SK-N-MC (cell line): ENCODE measurements at regions not wholly inside any gene's neighbourhood (a gene's known extent, or its start where the extent isn't known, plus 50 kb on each side); places are given as distances from the start of the nearest gene placed in this dataset.
"Not testable (repeated sequence)": the region's sequence is repeated elsewhere in the genome, so short reads cannot be mapped to it uniquely, and the experiment has no call there.

Experiments
- DNase-seq: peaks from one replicate; pipeline ENCODE4 v3.0.0-alpha.2; 2011; ENCODE audit warnings: low read depth, low spot score
- H3K27ac ChIP-seq: fragments of 200-600 bp; sonication (generic); 2 replicates; pipeline ENCODE4 v1.5.1; 2016; ENCODE audit warnings: mixed run types
- H3K36me3 ChIP-seq: fragments of 200-600 bp; sonication (generic); 2 replicates; pipeline ENCODE4 v1.6.1; 2017; ENCODE audit warnings: antibody characterized with exemption, low read length, mixed read lengths; ENCODE audit not compliant: insufficient read depth
- H3K4me3 ChIP-seq: fragments of 200-600 bp; sonication (generic); 2 replicates; pipeline ENCODE4 v1.5.1; 2016
- H3K9ac ChIP-seq: fragments of 200-600 bp; sonication (generic); 2 replicates; pipeline ENCODE4 v1.8.0; 2017; ENCODE audit warnings: mixed run types, mixed read lengths; ENCODE audit not compliant: insufficient read length
- H3K9me3 ChIP-seq: fragments of 200-600 bp; sonication (generic); 2 replicates; pipeline ENCODE4 v1.6.1; 2017; ENCODE audit warnings: low read depth, mild to moderate bottlenecking, antibody characterized with exemption, low read length, moderate library complexity, mixed read lengths
- EZH2 ChIP-seq: fragments of 200-600 bp; sonication (generic); IDR thresholded peaks from one replicate; pipeline ENCODE4 v1.6.1; 2017; ENCODE audit warnings: antibody characterized with exemption
- FOXP2 ChIP-seq: optimal IDR thresholded peaks from 2 replicates; pipeline ENCODE3; 2011; ENCODE audit warnings: mild to moderate bottlenecking, moderate library complexity; ENCODE audit not compliant: insufficient read depth; ENCODE audit errors: extremely low read length, control extremely low read depth
- POLR2AphosphoS5 ChIP-seq: IDR thresholded peaks from 2 replicates; pipeline ENCODE4 v1.6.1; 2012; ENCODE audit warnings: mild to moderate bottlenecking, low read depth, low read length, borderline replicate concordance

GRCh38 chr3:87461443-87461842 is 185.1 kb upstream of the POU1F1 start:
- H3K27ac ChIP-seq: no peak overlapping the region
- H3K36me3 ChIP-seq: no peaks in the 10 kb centered on the region
- no peak overlapping the region for H3K9ac ChIP-seq
- H3K9me3 ChIP-seq: peaks cover 6% of the 10 kb centered on the region; the same call in 1 of the 2 replicates
- no peak overlapping the region for H3K4me3 ChIP-seq
- DNase-seq: no peak
- TF ChIP-seq EZH2 (no peak), FOXP2 (no peak), POLR2AphosphoS5 (no peak)

DNA sequence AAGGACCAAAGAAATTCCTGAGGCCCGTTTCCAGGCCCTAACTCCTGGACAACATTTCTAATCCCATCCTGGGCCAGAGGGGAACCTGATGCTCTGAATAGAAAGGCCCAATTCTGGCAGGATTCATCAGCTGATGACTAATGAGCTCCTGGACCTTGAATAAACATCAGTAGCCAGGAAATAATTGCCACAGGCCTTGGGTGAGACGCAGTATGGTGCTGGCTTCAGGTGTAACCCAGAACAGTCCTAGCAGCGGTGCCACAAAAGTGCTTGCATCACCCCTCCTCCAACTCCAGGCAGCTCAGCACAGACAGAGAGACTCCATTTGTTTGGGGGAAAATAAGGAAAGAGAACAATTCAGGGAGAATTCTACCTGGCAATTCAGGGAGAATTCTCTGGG is 184.7 kb upstream of the POU1F1 start:
- DNase-seq: no peak
- Histone ChIP-seq H3K9me3 (peaks cover 6% of the 10 kb centered on the region; the same call in 1 of the 2 replicates), H3K9ac (no peak overlapping the region), H3K27ac (no peak overlapping the region), H3K4me3 (no peak overlapping the region), H3K36me3 (no peaks in the 10 kb centered on the region)
- TF ChIP-seq FOXP2 (no peak), POLR2AphosphoS5 (no peak)

DNA sequence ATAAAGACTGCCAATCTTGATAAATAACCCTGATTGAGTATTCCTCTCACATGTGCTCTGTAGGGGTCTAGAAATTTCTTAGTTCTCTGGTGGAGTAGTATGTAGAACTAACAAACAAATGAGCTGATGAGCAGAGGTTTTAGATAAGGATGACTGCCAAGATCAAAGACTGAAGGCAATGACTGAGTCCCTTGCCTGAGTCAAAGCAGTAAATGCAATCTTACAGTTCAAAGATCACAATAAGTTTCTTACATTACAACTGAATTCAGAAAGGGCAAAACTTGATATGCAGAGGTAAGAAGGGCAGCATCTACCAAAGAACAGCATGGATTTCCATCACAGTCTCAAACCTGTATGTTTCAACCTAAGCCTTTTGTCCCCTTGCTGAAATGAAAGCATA is 172.2 kb upstream of the POU1F1 start:
- no peak overlapping the region for H3K27ac ChIP-seq
- no peaks in the 10 kb centered on the region for H3K9me3 ChIP-seq

GRCh38 chr3:87446849-87447387 is 170.5 kb upstream of the POU1F1 start:
- no peak for TF ChIP-seq POLR2AphosphoS5
- TF ChIP-seq EZH2: no peak
- TF ChIP-seq FOXP2: no peak
- no peak overlapping the region for H3K9ac ChIP-seq
- no peaks in the 10 kb centered on the region for H3K9me3 ChIP-seq
- DNase-seq: no peak
- H3K27ac ChIP-seq: no peak overlapping the region
- no peaks in the 10 kb centered on the region for H3K36me3 ChIP-seq
- H3K4me3 ChIP-seq: no peak overlapping the region

More for the DNA sequence above, 172.2 kb upstream of the POU1F1 start:
- no peak for TF ChIP-seq FOXP2
- no peak for TF ChIP-seq POLR2AphosphoS5
- Histone ChIP-seq H3K36me3 (no peaks in the 10 kb centered on the region), H3K9ac (no peak overlapping the region), H3K4me3 (no peak overlapping the region)
- no peak for DNase-seq

DNA sequence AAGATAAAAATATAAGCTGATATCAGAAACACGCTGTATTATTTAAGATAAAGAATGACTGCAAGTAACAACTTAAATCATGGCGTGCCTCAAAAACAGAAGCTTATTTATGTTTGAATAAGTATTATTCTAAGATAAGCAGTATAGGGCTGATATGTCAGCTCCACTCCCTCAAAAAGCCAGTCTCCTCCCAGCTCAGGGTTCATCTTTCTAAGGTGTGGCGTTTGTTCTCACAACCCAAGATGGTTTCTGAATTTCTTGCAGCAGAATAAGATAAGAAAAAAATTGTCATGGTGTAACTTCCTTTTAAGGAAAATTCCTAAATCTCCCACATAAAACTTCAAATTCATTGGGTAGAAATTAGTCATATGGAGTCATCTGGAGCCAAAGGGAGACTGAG is 166.1 kb upstream of the POU1F1 start:
- Histone ChIP-seq H3K4me3 (no peak overlapping the region), H3K9me3 (no peaks in the 10 kb centered on the region), H3K36me3 (no peaks in the 10 kb centered on the region), H3K27ac (no peak overlapping the region), H3K9ac (no peak overlapping the region)
- no peak for TF ChIP-seq POLR2AphosphoS5
- no peak for TF ChIP-seq FOXP2
- TF ChIP-seq EZH2: no peak
- DNase-seq: no peak

DNA sequence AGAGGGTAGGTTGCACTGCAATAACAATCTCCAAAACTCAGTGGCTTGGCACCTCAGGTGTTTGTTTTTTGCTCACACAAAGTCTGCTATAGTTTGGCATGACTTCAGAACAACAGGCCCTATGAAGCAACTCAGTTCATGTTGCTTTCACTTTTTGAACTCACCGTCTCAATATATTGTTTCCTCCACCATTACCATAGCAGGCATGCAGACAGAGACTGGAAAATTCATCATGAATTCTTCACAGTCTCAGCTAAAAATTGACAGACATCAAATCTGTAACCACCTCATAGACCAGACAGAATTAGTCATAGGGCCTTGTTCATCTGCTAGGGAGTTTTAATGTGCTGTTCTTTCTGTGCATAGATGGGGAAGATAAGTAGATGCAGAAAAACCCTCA is 161.4 kb upstream of the POU1F1 start:
- H3K27ac ChIP-seq: no peak overlapping the region
- no peak for DNase-seq
- no peak overlapping the region for H3K4me3 ChIP-seq
- H3K9me3 ChIP-seq: no peaks in the 10 kb centered on the region
- TF ChIP-seq FOXP2 (no peak), POLR2AphosphoS5 (no peak), EZH2 (no peak)
- no peaks in the 10 kb centered on the region for H3K36me3 ChIP-seq
- H3K9ac ChIP-seq: no peak overlapping the region

- Histone ChIP-seq H3K27ac (no peak overlapping the region), H3K9me3 (no peaks in the 10 kb centered on the region), H3K9ac (no peak overlapping the region), H3K4me3 (no peak overlapping the region), H3K36me3 (no peaks in the 10 kb centered on the region)
- no peak for TF ChIP-seq POLR2AphosphoS5
- TF ChIP-seq EZH2: no peak
- no peak for TF ChIP-seq FOXP2
- no peak for DNase-seq
These were observed 160.6 kb upstream of the POU1F1 start for GRCh38 chr3:87436781-87437543.

DNA sequence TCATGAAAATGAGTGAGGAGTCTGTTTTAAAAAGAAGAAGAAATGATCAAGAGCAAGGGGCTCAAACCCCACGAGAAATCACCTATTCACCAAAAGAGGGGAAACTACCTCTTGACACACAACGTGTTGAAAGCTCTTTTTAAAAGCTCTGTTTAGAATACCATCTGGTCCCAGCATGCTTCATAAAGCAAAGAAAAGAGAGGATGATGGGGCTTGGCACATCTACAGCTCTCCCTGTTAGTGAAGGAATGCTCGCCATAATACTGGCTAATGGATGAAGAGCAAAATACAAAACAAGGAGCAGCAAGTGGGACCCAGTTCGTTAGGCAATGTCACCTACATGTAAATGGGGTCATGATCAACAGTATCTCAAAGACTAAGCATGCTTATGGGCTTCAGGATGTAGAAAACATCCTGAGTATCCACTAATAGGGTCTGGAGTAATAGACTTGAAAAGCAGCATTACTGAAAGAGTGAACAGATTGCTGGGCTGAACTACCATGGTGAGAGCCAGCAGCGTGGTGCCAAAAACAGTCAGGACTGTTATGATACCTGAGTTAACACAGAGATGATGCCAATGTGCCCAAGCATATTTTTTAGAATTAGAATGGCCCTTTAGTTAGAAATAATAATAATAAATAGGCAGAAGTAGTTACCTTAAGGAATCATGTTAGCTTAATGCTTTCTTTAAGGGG is 159.7 kb upstream of the POU1F1 start:
- no peak overlapping the region for H3K9ac ChIP-seq
- DNase-seq: no peak
- no peaks in the 10 kb centered on the region for H3K9me3 ChIP-seq
- H3K36me3 ChIP-seq: no peaks in the 10 kb centered on the region
- no peak overlapping the region for H3K4me3 ChIP-seq
- no peak overlapping the region for H3K27ac ChIP-seq
- TF ChIP-seq FOXP2 (no peak), POLR2AphosphoS5 (no peak), EZH2 (no peak)

GRCh38 chr3:87433445-87433844 is 157.1 kb upstream of the POU1F1 start:
- not testable (repeated sequence) for H3K27ac ChIP-seq, H3K9ac ChIP-seq, H3K4me3 ChIP-seq, H3K9me3 ChIP-seq, DNase-seq, H3K36me3 ChIP-seq
